ENCODE measurements at regions not wholly inside any gene's neighbourhood (a gene's known extent, or its start where the extent isn't known, plus 50 kb on each side); places are given as distances from the start of the nearest gene placed in this dataset.

DNA sequence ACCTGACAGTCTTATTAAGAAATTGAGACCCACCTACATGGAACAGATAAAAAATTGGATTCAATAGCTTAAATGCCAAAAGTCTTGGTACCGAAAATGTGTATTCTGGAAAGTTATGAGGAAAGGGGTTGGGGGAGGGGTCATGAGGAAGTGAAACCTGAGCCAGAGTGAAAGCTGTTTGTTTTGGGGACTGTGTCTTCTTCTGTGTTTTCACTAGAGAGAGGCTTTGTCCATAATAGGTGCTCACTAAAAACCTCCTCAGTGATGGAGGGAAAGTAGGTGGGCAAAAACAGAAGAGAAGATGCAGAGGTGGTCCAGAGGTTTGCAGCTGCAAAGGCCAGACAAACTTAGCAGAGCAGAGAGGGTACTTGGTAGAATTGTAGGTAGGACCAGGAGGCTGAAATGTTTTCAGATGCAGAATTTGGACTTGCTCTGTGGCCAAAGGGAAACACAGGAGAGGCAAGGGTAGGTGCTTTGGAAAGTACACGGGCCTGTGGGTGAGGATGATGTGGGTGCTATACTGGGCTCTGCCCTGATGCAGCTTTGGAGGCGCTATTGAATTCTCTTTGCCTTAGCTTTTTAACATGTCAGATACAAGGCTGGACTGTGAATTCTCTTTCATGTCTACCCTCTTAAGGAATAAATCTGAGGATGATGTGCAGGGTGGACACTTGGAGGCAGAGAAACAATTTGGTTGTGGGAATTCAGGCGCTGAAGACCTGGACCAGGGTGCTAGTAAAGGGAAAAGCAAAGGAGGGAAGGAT is 254.6 kb downstream of the PTEN start:
- H3K27me3 ChIP-seq (ENCODE audit: insufficient read depth, low read length): no peaks in the 10 kb centered on the region
- H3K9me3 ChIP-seq (ENCODE audit: low read depth, low read length): no peaks in the 10 kb centered on the region
- H3K4me3 ChIP-seq (ENCODE audit: low read length): no peak overlapping the region
- peaks cover 75% of the 10 kb centered on the region for H3K4me1 ChIP-seq (ENCODE audit: insufficient read depth, low read length)

DNA sequence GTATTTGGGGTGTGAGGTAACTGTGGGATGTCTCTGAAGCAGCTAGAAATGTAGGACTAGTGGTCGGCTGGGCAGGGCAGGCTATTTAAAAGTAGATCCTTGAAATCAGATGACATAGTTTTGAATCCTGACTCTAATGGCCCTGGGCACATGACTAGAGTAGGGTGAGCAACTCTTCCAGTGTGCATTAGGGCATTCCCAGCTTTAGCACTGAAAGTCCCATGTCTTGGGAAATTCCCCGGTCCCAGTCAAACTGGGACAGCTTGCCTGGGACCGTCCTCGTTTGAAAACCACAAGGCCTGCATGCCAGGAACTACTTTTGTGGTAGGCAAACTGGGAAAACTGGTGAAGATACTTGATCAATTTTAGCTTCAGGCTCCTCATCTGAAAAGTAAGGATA is 255.3 kb downstream of the PTEN start:
- Histone ChIP-seq H3K9me3 (ENCODE audit: low read depth, low read length) (no peaks in the 10 kb centered on the region), H3K4me3 (ENCODE audit: low read length) (no peak overlapping the region), H3K27me3 (ENCODE audit: insufficient read depth, low read length) (no peaks in the 10 kb centered on the region), H3K4me1 (ENCODE audit: insufficient read depth, low read length) (peaks cover 69% of the 10 kb centered on the region)

DNA sequence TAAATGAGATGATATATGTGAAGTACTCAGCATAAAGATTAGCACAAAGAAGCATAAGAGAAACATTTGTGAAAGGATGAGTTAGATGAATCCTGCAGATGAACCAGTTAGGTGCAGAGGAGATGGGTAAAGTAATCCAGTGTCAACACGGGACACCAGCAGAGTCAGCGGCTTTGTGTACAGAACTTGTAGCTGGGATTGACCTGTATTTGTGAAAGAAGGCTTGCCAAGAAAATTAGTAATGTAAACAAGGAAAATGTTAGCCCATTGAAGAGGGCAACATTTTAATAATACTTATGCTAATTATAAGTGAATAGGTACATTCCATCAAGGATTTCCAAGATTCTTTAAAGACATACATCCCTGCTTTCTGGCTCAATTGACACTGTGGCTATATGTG is 255.7 kb downstream of the PTEN start:
- H3K27me3 ChIP-seq (ENCODE audit: insufficient read depth, low read length): no peaks in the 10 kb centered on the region
- peaks cover 64% of the 10 kb centered on the region for H3K4me1 ChIP-seq (ENCODE audit: insufficient read depth, low read length)
- no peaks in the 10 kb centered on the region for H3K9me3 ChIP-seq (ENCODE audit: low read depth, low read length)
- H3K4me3 ChIP-seq (ENCODE audit: low read length): no peak overlapping the region

DNA sequence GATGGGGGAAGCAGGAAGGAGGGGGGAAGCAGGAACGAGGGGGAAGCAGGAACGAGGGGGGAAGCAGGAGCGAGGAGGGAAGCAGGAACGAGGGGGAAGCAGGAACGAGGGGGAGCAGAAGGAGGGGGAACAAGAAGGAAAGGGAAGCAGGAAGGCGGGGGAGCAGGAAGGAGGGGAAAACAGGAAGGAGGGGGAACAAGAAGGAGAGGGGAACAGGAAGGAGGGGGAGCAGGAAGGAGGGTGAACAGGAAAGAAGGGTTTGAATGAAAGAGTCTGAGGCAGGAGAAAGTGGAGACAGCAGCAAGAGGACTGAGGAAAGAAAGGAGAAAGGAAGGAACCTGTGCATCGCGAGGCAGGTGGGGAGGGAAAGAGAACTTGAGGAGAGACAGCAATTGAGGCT is 256.6 kb downstream of the PTEN start:
- H3K9me3 ChIP-seq (ENCODE audit: low read depth, low read length): no peaks in the 10 kb centered on the region
- peaks cover 57% of the 10 kb centered on the region for H3K4me1 ChIP-seq (ENCODE audit: insufficient read depth, low read length)
- no peak overlapping the region for H3K4me3 ChIP-seq (ENCODE audit: low read length)
- no peaks in the 10 kb centered on the region for H3K27me3 ChIP-seq (ENCODE audit: insufficient read depth, low read length)

DNA sequence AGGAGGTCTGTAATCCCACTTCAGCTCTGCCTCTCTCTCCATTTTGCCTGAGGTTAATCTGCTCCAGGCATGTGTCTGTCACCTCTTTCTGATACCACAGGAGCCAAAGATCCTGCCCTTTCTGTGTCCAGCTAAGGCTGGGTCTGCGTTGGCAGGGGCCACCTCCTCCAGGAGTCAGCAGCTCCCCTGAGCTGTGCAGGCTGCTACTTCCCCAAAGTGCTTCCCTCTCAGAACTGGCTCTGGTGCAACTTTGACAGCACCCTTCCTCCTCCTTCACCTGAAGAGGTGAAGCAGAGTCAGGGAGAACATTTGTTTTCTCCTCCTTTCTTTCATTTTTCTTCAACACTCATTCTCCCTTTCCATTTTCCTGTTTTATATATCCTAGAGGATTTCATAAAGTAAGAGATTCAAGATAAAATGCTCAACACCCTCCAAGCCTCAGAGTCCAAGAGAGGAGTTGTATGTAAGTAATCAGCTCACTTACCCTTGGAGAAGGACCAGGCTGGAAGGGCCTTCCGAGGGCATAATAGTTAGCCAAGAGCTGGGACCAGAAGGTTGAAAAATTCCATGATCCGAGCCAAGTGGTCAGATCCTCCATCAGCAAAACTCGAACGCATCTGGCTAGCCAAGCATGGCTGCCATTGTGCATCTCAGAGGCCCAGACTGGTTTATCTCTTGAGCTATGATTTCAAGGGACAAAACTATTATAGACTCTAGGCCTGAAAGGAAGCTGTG is 257.3 kb downstream of the PTEN start:
- Histone ChIP-seq H3K27me3 (ENCODE audit: insufficient read depth, low read length) (no peaks in the 10 kb centered on the region), H3K9me3 (ENCODE audit: low read depth, low read length) (no peaks in the 10 kb centered on the region), H3K4me3 (ENCODE audit: low read length) (no peak overlapping the region), H3K4me1 (ENCODE audit: insufficient read depth, low read length) (peaks cover 50% of the 10 kb centered on the region)

DNA sequence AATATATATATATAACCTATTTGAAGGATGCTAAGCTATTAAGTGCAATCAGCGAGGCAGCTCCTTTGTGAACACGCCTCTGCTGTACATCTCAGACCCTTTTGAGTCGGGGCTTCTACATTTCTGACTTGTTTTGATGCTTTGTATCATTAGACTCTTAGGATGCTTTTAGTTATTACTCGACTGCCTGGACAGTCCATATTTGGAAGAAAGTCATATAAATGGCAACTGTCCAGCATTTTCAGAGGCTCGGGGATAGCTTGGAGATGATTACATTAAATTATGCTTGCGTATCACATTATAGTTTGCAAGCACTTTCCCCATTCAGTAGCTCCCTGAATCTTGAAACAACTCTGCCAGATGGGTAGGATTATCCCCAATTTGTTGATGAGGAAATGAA is 257.9 kb downstream of the PTEN start:
- Histone ChIP-seq H3K4me3 (ENCODE audit: low read length) (no peak overlapping the region), H3K4me1 (ENCODE audit: insufficient read depth, low read length) (peaks cover 44% of the 10 kb centered on the region), H3K27me3 (ENCODE audit: insufficient read depth, low read length) (no peaks in the 10 kb centered on the region), H3K9me3 (ENCODE audit: low read depth, low read length) (no peaks in the 10 kb centered on the region)

DNA sequence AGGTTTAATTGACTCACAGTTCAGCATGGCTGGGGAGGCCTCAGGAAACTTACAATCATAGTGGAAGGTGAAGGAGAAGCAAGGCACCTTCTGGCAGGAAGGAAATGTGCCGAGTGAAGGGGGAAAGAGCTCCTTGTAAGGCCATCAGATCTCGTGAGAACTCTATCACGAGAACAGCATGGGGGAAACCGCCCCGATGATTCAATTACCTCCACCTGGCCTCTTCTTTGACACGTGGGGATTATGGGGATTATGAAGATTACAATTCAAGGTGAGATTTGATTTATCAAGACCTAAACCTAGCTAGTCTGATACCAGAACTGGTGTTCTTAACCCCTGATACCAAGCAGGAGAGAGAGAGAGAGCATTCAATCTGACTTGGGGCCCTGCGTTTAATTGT is 258.7 kb downstream of the PTEN start:
- H3K4me3 ChIP-seq (ENCODE audit: low read length): no peak overlapping the region
- no peaks in the 10 kb centered on the region for H3K9me3 ChIP-seq (ENCODE audit: low read depth, low read length)
- peaks cover 40% of the 10 kb centered on the region for H3K4me1 ChIP-seq (ENCODE audit: insufficient read depth, low read length)
- no peaks in the 10 kb centered on the region for H3K27me3 ChIP-seq (ENCODE audit: insufficient read depth, low read length)

DNA sequence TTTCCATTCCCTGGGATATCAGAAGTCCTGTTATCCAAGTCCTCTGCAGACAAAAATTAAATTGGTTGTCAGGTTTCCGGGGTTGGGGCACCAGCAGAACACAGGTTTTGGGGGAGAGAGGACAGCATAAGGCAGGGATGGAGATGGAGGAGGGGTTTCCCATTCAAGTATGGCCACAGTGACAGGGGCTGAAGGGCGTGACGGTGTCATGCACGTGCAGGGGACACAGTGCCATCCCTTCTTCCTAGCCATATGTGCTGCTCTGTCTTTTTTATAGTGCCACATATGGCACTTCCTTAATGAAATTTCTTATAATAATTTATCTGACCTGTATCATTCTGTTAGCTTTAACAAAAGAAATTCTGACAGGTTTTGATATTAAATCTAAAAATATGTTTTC is 259.2 kb downstream of the PTEN start:
- peaks cover 40% of the 10 kb centered on the region for H3K4me1 ChIP-seq (ENCODE audit: insufficient read depth, low read length)
- H3K4me3 ChIP-seq (ENCODE audit: low read length): no peak overlapping the region
- H3K27me3 ChIP-seq (ENCODE audit: insufficient read depth, low read length): no peaks in the 10 kb centered on the region
- no peaks in the 10 kb centered on the region for H3K9me3 ChIP-seq (ENCODE audit: low read depth, low read length)

DNA sequence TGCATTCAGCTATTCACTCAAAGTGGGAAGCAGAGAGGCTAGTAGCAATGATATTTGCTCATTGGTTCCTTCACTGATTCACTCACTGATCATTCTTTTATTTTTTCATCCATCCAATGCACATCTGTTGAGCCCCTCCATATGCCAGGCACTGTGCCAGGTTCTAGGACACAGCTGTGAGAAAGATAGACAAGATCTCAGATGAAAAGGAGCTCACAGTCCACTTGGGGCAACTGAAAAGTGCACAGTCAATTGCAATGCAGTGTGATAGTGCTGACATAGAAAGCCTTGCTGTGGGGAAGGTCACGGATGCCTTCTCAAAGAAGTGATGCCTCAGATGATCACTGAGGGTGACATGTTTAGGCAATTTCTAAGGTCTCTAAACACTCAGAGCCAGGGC is 262.3 kb downstream of the PTEN start:
- peaks cover 20% of the 10 kb centered on the region for H3K4me1 ChIP-seq (ENCODE audit: insufficient read depth, low read length)
- no peaks in the 10 kb centered on the region for H3K9me3 ChIP-seq (ENCODE audit: low read depth, low read length)
- H3K27me3 ChIP-seq (ENCODE audit: insufficient read depth, low read length): no peaks in the 10 kb centered on the region
- no peak overlapping the region for H3K4me3 ChIP-seq (ENCODE audit: low read length)

DNA sequence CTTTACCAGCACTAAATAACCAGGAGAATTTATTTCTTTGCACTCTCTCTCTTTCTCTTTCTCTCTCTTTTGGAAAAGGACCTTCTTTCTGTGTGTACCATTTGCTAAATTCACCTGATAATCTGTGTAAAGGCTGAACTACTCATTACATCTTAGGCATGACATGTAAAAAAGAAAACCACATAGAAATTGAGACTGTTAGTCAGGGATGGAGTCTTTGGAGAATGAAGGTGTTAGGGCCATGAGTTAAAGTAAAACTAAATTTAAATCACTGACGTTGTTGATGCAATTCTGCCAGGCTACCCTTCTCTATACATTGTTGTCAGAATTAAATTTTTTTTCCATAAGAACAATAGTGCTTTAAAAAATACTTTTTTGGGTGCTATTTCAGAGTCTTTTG is 263.3 kb downstream of the PTEN start:
- H3K4me3 ChIP-seq (ENCODE audit: low read length): no peak overlapping the region
- peaks cover 13% of the 10 kb centered on the region for H3K4me1 ChIP-seq (ENCODE audit: insufficient read depth, low read length)
- H3K27me3 ChIP-seq (ENCODE audit: insufficient read depth, low read length): no peaks in the 10 kb centered on the region
- H3K9me3 ChIP-seq (ENCODE audit: low read depth, low read length): no peaks in the 10 kb centered on the region

DNA sequence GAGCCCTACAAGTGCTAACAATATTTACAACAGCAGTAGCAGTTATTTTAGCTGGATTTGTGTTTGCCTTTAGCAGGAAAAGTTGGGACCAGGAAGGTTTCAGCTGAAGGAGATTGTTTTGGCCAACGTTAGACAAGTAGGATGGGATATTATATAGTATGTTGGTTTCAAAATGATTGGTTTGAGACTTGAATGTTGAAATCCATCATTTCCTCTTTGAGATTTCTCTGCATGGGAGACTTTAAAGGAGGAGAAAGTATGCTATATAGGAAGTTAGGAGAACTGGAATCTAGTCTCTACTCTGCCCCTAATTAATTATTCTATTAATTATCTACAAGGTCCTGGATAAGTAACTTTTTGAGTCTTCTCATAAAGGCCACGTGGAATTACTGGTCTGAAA is 263.8 kb downstream of the PTEN start:
- Histone ChIP-seq H3K27me3 (ENCODE audit: insufficient read depth, low read length) (no peaks in the 10 kb centered on the region), H3K9me3 (ENCODE audit: low read depth, low read length) (no peaks in the 10 kb centered on the region), H3K4me1 (ENCODE audit: insufficient read depth, low read length) (peaks cover 13% of the 10 kb centered on the region), H3K4me3 (ENCODE audit: low read length) (no peak overlapping the region)

DNA sequence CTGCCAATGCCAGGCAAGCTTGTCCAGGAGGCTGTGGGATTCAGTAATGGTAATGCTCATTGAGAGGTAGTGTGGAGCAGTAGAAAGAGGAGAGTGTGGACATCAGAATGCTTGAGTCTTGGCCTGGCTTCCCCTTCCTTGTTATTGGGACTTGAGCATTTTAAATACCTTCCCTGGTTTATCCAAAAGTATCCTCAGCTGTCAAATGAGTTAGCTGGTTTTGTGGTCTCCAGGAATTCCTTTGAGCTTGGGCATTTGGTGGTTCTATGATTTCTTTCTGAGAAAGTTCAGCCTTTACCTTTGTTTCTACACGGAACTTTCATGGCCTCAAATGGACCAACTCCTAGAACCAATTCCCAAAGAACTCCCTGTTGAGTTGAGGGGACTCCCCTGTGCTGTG is 264.3 kb downstream of the PTEN start:
- H3K27me3 ChIP-seq (ENCODE audit: insufficient read depth, low read length): no peaks in the 10 kb centered on the region
- H3K4me3 ChIP-seq (ENCODE audit: low read length): no peak overlapping the region
- no peaks in the 10 kb centered on the region for H3K9me3 ChIP-seq (ENCODE audit: low read depth, low read length)
- peaks cover 13% of the 10 kb centered on the region for H3K4me1 ChIP-seq (ENCODE audit: insufficient read depth, low read length)

DNA sequence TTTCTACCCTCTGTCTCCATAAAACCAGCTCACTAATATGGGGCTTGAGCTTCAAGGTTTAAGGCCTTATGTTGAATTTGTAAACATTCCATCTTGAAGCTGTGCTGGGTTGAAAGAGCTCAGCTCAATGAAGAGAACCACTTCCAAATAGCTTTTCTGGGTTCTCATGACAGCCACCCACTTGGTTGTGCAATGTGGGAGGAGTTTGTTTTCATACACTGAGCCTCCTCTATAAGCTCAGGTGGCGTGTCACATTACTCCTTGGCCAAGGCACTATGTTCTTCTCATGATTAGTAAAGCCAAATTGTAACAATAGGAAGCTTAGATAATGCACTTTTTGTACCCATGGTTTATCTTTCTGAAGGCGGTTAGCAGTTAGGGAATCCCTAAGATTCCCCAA is 265.6 kb downstream of the PTEN start:
- H3K9me3 ChIP-seq (ENCODE audit: low read depth, low read length): no peaks in the 10 kb centered on the region
- H3K4me1 ChIP-seq (ENCODE audit: insufficient read depth, low read length): peaks cover 13% of the 10 kb centered on the region
- no peak overlapping the region for H3K4me3 ChIP-seq (ENCODE audit: low read length)
- no peaks in the 10 kb centered on the region for H3K27me3 ChIP-seq (ENCODE audit: insufficient read depth, low read length)

DNA sequence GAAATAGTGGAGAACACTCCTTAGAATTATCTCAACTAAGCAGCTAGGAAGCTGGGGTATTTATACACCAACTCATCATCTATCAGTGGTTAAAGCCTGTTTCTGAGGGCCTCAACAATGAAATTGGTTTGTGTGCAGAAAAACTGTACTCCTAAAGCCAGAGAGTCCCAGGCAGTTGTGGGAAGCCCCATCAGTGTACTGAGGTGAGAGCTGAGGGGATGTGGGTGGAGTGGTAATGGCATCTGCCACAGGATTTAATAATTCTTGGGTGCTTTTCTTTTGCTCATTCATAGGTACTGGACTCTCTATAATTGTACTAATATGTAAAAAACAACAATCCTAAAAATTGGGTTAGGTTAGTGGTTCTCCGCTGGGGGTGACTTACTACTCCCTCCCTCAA is 267.5 kb downstream of the PTEN start:
- peaks cover 13% of the 10 kb centered on the region for H3K4me1 ChIP-seq (ENCODE audit: insufficient read depth, low read length)
- H3K4me3 ChIP-seq (ENCODE audit: low read length): no peak overlapping the region

DNA sequence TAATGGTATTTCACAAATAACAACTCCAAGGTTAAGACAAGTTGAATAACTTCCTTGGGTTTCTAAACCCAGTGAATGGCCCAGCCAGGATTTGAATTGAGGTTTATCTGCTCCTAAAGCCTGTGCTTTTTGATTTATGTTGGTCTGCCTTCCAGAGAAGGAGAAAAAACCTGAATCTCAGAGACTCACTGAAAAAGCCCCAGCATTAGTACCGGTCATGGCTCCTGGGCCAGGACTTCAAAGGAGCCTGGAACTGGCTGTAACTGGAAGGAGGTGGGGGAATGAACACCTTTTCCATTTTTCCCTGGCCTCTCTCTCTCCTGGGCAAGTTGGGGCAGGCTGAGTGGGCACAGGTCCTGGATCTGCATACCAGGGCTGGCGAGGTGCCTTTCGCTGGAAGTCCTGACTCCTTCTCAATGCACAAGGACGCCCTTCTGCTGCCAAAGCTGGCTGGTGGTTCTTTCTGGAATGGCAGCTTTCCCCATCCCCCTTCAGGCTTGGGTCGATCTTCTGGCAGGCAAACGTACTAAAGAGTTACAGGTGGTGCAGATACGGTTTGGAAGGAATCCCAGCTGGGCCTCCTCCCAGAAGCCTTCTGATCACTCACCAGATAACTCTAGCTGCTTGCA is 268.2 kb downstream of the PTEN start:
- Histone ChIP-seq H3K4me3 (ENCODE audit: low read length) (no peak overlapping the region), H3K27me3 (ENCODE audit: insufficient read depth, low read length) (no peaks in the 10 kb centered on the region), H3K4me1 (ENCODE audit: insufficient read depth, low read length) (peaks cover 13% of the 10 kb centered on the region), H3K9me3 (ENCODE audit: low read depth, low read length) (no peaks in the 10 kb centered on the region)

More for the DNA sequence above, 267.5 kb downstream of the PTEN start:
- Histone ChIP-seq H3K27me3 (ENCODE audit: insufficient read depth, low read length) (no peaks in the 10 kb centered on the region), H3K9me3 (ENCODE audit: low read depth, low read length) (no peaks in the 10 kb centered on the region)

All from mononuclear cell (primary cell).